BJ (cell line): ENCODE measurements at regions not wholly inside any gene's neighbourhood (a gene's known extent, or its start where the extent isn't known, plus 50 kb on each side); places are given as distances from the start of the nearest gene placed in this dataset.

ENCODE experiments used
- CTCF ChIA-PET: fragments of 350-600 bp; formaldehyde crosslinking; extraction: SDS; loops from one replicate; lab custom pipeline; 2021; ENCODE audit warnings: antibody characterized with exemption, inconsistent platforms; lab: Yijun Ruan, JAX
- POLR2A ChIA-PET: fragments of 300-600 bp; sonication (Branson Sonifier 250); formaldehyde crosslinking; extraction: SDS; loops from one replicate; lab custom pipeline; 2021; ENCODE audit warnings: antibody characterized with exemption; lab: Charles Lee
- DNase-seq: peaks from one replicate; pipeline ENCODE4 v3.0.0-alpha.2; 2011; ENCODE audit warnings: low read depth
- H3K27me3 ChIP-seq: 2 replicates; pipeline ENCODE4 v1.6.0; 2011; ENCODE audit warnings: low read length; ENCODE audit not compliant: control insufficient read depth, insufficient read depth
- H3K36me3 ChIP-seq: 2 replicates; pipeline ENCODE4 v1.5.1; 2011; ENCODE audit warnings: low read length; ENCODE audit not compliant: control insufficient read depth, insufficient read depth
- H3K4me3 ChIP-seq: 2 replicates; pipeline ENCODE4 v1.5.1; 2011; ENCODE audit warnings: low read depth, mild to moderate bottlenecking, control low read depth, low read length
- CTCF ChIP-seq: IDR thresholded peaks from 2 replicates; pipeline ENCODE4 v1.5.1; 2011; ENCODE audit warnings: low read depth, mild to moderate bottlenecking, control low read depth, inconsistent platforms, low read length, moderate library complexity; ENCODE audit not compliant: insufficient read depth

GRCh38 chr5:82601077-82601476, 322.9 kb upstream of the RPS23 start:
- TF ChIP-seq CTCF: no peak
- ChIA-PET CTCF (no interaction called here), POLR2A (no interaction called here)
- H3K4me3 ChIP-seq: no peak overlapping the region
- no peaks in the 10 kb centered on the region for H3K36me3 ChIP-seq
- DNase-seq: no peak
- H3K27me3 ChIP-seq: no peaks in the 10 kb centered on the region

GRCh38 chr5:82599692-82600091, 321.5 kb upstream of the RPS23 start:
- ChIA-PET POLR2A (no interaction called here), CTCF (no interaction called here)
- H3K4me3 ChIP-seq: no peak overlapping the region
- no peaks in the 10 kb centered on the region for H3K27me3 ChIP-seq
- DNase-seq: no peak
- no peaks in the 10 kb centered on the region for H3K36me3 ChIP-seq
- no peak for TF ChIP-seq CTCF

- ChIA-PET POLR2A (no interaction called here), CTCF (interaction anchor here (0.7 kb wide), 1 partner anchor 241 kb away, joined by 3 read pairs; no protein-coding TSS in a partner anchor)
- Histone ChIP-seq H3K36me3 (no peaks in the 10 kb centered on the region), H3K4me3 (no peak overlapping the region), H3K27me3 (no peaks in the 10 kb centered on the region)
- DNase-seq: no peak
- no peak for TF ChIP-seq CTCF
These were observed 320.9 kb upstream of the RPS23 start for GRCh38 chr5:82599030-82599429.

- TF ChIP-seq CTCF: no peak
- ChIA-PET POLR2A (no interaction called here), CTCF (no interaction called here)
- Histone ChIP-seq H3K27me3 (no peaks in the 10 kb centered on the region), H3K4me3 (no peak overlapping the region), H3K36me3 (no peaks in the 10 kb centered on the region)
- DNase-seq: no peak
These were observed 319.3 kb upstream of the RPS23 start for GRCh38 chr5:82597437-82597836.

- Histone ChIP-seq H3K36me3 (no peaks in the 10 kb centered on the region), H3K4me3 (no peak overlapping the region), H3K27me3 (no peaks in the 10 kb centered on the region)
- no peak for DNase-seq
- no peak for TF ChIP-seq CTCF
- CTCF ChIA-PET: no interaction called here
- POLR2A ChIA-PET: no interaction called here
These were observed 318.3 kb upstream of the RPS23 start for GRCh38 chr5:82596451-82596850.
